H9 (cell line): ENCODE measurements at regions not wholly inside any gene's neighbourhood (a gene's known extent, or its start where the extent isn't known, plus 50 kb on each side); places are given as distances from the start of the nearest gene placed in this dataset.

Experiments
- DNase-seq: peaks from one replicate; pipeline ENCODE4 v3.0.0-alpha.2; 2017
- H2AFZ ChIP-seq: one replicate; pipeline ENCODE4 v1.6.1; 2013; ENCODE audit warnings: mild to moderate bottlenecking, low read length, control low read depth, moderate library complexity
- H2AK5ac ChIP-seq: 2 replicates; pipeline ENCODE4 v1.6.1; 2013; ENCODE audit warnings: low read length, control low read depth, mixed read lengths; ENCODE audit not compliant: insufficient read length
- H2BK120ac ChIP-seq: one replicate; pipeline ENCODE4 v1.6.1; 2013; ENCODE audit warnings: low read depth, mild to moderate bottlenecking, low read length, control low read depth, inconsistent platforms; ENCODE audit not compliant: poor library complexity, severe bottlenecking
- H2BK12ac ChIP-seq: 2 replicates; pipeline ENCODE4 v1.6.1; 2013; ENCODE audit warnings: low read length, control low read depth, mixed read lengths, low read depth; ENCODE audit not compliant: insufficient read length
- H2BK15ac ChIP-seq: 2 replicates; pipeline ENCODE4 v1.6.1; 2013; ENCODE audit warnings: low read depth, low read length, control low read depth
- H2BK20ac ChIP-seq: one replicate; pipeline ENCODE4 v1.6.1; 2013; ENCODE audit warnings: low read depth, mild to moderate bottlenecking, low read length, control low read depth, inconsistent platforms; ENCODE audit not compliant: poor library complexity, severe bottlenecking
- H2BK5ac ChIP-seq: 2 replicates; pipeline ENCODE4 v1.6.1; 2013; ENCODE audit warnings: low read length, control low read depth, mixed read lengths; ENCODE audit not compliant: insufficient read length
- H3K14ac ChIP-seq: 2 replicates; pipeline ENCODE4 v1.6.1; 2013; ENCODE audit warnings: low read length, control low read depth; ENCODE audit not compliant: insufficient read depth
- H3K18ac ChIP-seq: 2 replicates; pipeline ENCODE4 v1.6.1; 2013; ENCODE audit warnings: low read depth, mild to moderate bottlenecking, mixed read lengths, low read length, control low read depth; ENCODE audit not compliant: insufficient read length
- H3K23ac ChIP-seq: 2 replicates; pipeline ENCODE4 v1.6.1; 2013; ENCODE audit warnings: low read length, control low read depth, mixed read lengths, low read depth; ENCODE audit not compliant: insufficient read length
- H3K23me2 ChIP-seq: 2 replicates; pipeline ENCODE4 v1.6.1; 2013; ENCODE audit warnings: low read depth, mild to moderate bottlenecking, mixed read lengths, low read length, control low read depth; ENCODE audit not compliant: insufficient read length, poor library complexity, severe bottlenecking
- H3K27ac ChIP-seq: 2 replicates; pipeline ENCODE4 v1.5.1; 2013; ENCODE audit warnings: low read length, control low read depth, mixed read lengths, low read depth; ENCODE audit not compliant: insufficient read length
- H3K27me3 ChIP-seq: 2 replicates; pipeline ENCODE4 v1.6.1; 2013; ENCODE audit warnings: low read length, control low read depth, inconsistent platforms; ENCODE audit not compliant: insufficient read depth
- H3K4ac ChIP-seq: 2 replicates; pipeline ENCODE4 v1.6.1; 2013; ENCODE audit warnings: low read depth, mild to moderate bottlenecking, control low read depth, inconsistent platforms, low read length, moderate library complexity
- H3K4me1 ChIP-seq: 2 replicates; pipeline ENCODE4 v1.6.1; 2013; ENCODE audit warnings: low read length, control low read depth, inconsistent platforms; ENCODE audit not compliant: insufficient read depth
- H3K4me2 ChIP-seq: 2 replicates; pipeline ENCODE4 v1.6.1; 2013; ENCODE audit warnings: low read length, control low read depth, mixed read lengths; ENCODE audit not compliant: insufficient read length, insufficient read depth
- H3K56ac ChIP-seq: 2 replicates; pipeline ENCODE4 v1.6.1; 2013; ENCODE audit warnings: low read depth, mild to moderate bottlenecking, mixed read lengths, low read length, control low read depth; ENCODE audit not compliant: insufficient read length
- H3K79me1 ChIP-seq: 2 replicates; pipeline ENCODE4 v1.6.1; 2013; ENCODE audit warnings: low read depth, mild to moderate bottlenecking, moderate library complexity, low read length, control low read depth, inconsistent platforms; ENCODE audit not compliant: insufficient read depth, poor library complexity, severe bottlenecking
- H3K79me2 ChIP-seq: 2 replicates; pipeline ENCODE4 v1.6.1; 2013; ENCODE audit warnings: low read length, control low read depth, inconsistent platforms; ENCODE audit not compliant: insufficient read depth
- H3K9ac ChIP-seq: 2 replicates; pipeline ENCODE4 v1.6.1; 2013; ENCODE audit warnings: low read length, control low read depth, mixed read lengths; ENCODE audit not compliant: insufficient read length; ENCODE audit errors: extremely low read depth
- H3K9me3 ChIP-seq: one replicate; pipeline ENCODE4 v1.6.1; 2013; ENCODE audit warnings: low read depth, low read length, inconsistent platforms; ENCODE audit not compliant: control insufficient read depth
- H3T11ph ChIP-seq: one replicate; pipeline ENCODE4 v1.6.1; 2013; ENCODE audit warnings: mild to moderate bottlenecking, low read length, control low read depth, inconsistent platforms
- H4K20me1 ChIP-seq: one replicate; pipeline ENCODE4 v1.6.1; 2013; ENCODE audit not compliant: control insufficient read depth, insufficient read length, insufficient read depth
- H4K5ac ChIP-seq: 2 replicates; pipeline ENCODE4 v1.6.1; 2013; ENCODE audit warnings: low read depth, mild to moderate bottlenecking, mixed read lengths, low read length, control low read depth; ENCODE audit not compliant: insufficient read length
- H4K8ac ChIP-seq: replicated peaks from 2 replicates; pipeline ENCODE4 v1.6.1; 2013; ENCODE audit warnings: low read length, control low read depth, mixed read lengths, low read depth; ENCODE audit not compliant: insufficient read length
- H4K91ac ChIP-seq: 2 replicates; pipeline ENCODE4 v1.6.1; 2013; ENCODE audit warnings: low read depth, mild to moderate bottlenecking, moderate library complexity, mixed read lengths, low read length, control low read depth; ENCODE audit not compliant: insufficient read length
- H3K27ac Mint-ChIP-seq, 3 experiments: 2 replicates in 2 of 3; 3 replicates in 1 of 3; pipeline ENCODE4 v1.8.0; 2020 to 2021; ENCODE audit warnings: mixed read lengths in 3 of 3, mild to moderate bottlenecking in 1 of 3, moderate library complexity in 1 of 3
- H3K27me3 Mint-ChIP-seq: 2 replicates; pipeline ENCODE4 v1.8.0; 2021; ENCODE audit warnings: low read depth, mild to moderate bottlenecking, moderate library complexity, mixed read lengths
- H3K36me3 Mint-ChIP-seq, 3 experiments: 2 replicates in 2 of 3; 3 replicates in 1 of 3; pipeline ENCODE4 v1.8.0; 2020 to 2021; ENCODE audit warnings: low read depth in 3 of 3, mixed read lengths in 3 of 3; ENCODE audit not compliant: insufficient read depth in 1 of 3
- H3K4me1 Mint-ChIP-seq, 2 experiments: 2 replicates each; pipeline ENCODE4 v1.8.0; 2020; ENCODE audit warnings: mixed read lengths in 2 of 2
- H3K4me3 Mint-ChIP-seq, 2 experiments: 2 replicates in 1 of 2; 3 replicates in 1 of 2; pipeline ENCODE4 v1.8.0; 2020 to 2021; ENCODE audit warnings: mild to moderate bottlenecking in 2 of 2, mixed read lengths in 2 of 2, moderate library complexity in 1 of 2
- H3K9me3 Mint-ChIP-seq, 2 experiments: 2 replicates in 1 of 2; 3 replicates in 1 of 2; pipeline ENCODE4 v1.8.0; 2020; ENCODE audit warnings: mild to moderate bottlenecking in 2 of 2, mixed read lengths in 2 of 2, moderate library complexity in 1 of 2
- CTCF ChIP-seq: fragments of 200-600 bp; sonication (generic); conservative IDR thresholded peaks from 3 replicates; pipeline ENCODE4 v1.8.0; 2021; ENCODE audit warnings: antibody characterized with exemption, mild to moderate bottlenecking
- WGBS: extraction: QIAGEN DNeasy Blood & Tissue Kit; methylation state at CpG from one replicate; pipeline ENCODE4 v1.1.7; 2013; ENCODE audit warnings: missing lambda C conversion rate, low lambda C conversion rate, mixed read lengths; ENCODE audit not compliant: insufficient read length; ENCODE audit errors: extremely low coverage; 5-methylcytosine and 5-hydroxymethylcytosine counted together

- Histone ChIP-seq H3K79me1 (no peaks in the 10 kb centered on the region), H3K4ac (no peak overlapping the region), H4K20me1 (no peaks in the 10 kb centered on the region), H3K27ac (no peak overlapping the region), H3T11ph (no peak overlapping the region), H3K56ac (no peak overlapping the region), H4K8ac (no peak overlapping the region), H4K5ac (no peak overlapping the region), H3K14ac (no peak overlapping the region), H2AK5ac (no peak overlapping the region), H3K4me2 (no peak overlapping the region), H3K18ac (no peak overlapping the region), H3K23me2 (no peaks in the 10 kb centered on the region), H3K79me2 (no peaks in the 10 kb centered on the region), H3K23ac (no peak overlapping the region), H2BK120ac (no peak overlapping the region), H3K27me3 (no peaks in the 10 kb centered on the region), H3K9me3 (no peaks in the 10 kb centered on the region), H2AFZ (no peak overlapping the region), H2BK5ac (no peak overlapping the region), H3K4me1 (no peaks in the 10 kb centered on the region), H4K91ac (no peak overlapping the region), H2BK15ac (no peak overlapping the region), H2BK20ac (no peak overlapping the region), H3K9ac (no peak overlapping the region), H2BK12ac (no peak overlapping the region)
- Mint-ChIP-seq H3K9me3 (no peaks in the 10 kb centered on the region; a peak in 1 of 5 replicates), H3K4me1 (no peaks in the 10 kb centered on the region; a peak in 1 of 4 replicates), H3K27ac (no peak overlapping the region), H3K4me3 (no peak overlapping the region), H3K36me3 (no peaks in the 10 kb centered on the region), H3K27me3 (peaks cover 5% of the 10 kb centered on the region)
- no CpG with 5 or more reads among the region's 2 CpGs for whole genome bisulfite sequencing
- no peak for TF ChIP-seq CTCF
- no peak for DNase-seq
These were observed 74.1 kb upstream of the PLXNA2 start for GRCh38 chr1:208318150-208318734.
